SH-SY5Y (cell line): ENCODE measurements at regions not wholly inside any gene's neighbourhood (a gene's known extent, or its start where the extent isn't known, plus 50 kb on each side); places are given as distances from the start of the nearest gene placed in this dataset.

Experiments
- GATA2 ChIP-seq: IDR thresholded peaks from 2 replicates; pipeline ENCODE4 v1.6.1; 2011; ENCODE audit warnings: mild to moderate bottlenecking, low read depth, low read length
- GATA3 ChIP-seq: IDR thresholded peaks from 2 replicates; pipeline ENCODE4 v1.6.1; 2011; ENCODE audit warnings: low read depth, mild to moderate bottlenecking, low read length, moderate library complexity

GRCh38 chr9:101880846-101881245 is 142.4 kb upstream of the GRIN3A start:
- TF ChIP-seq GATA2 (no peak), GATA3 (no peak)
